Endothelial cell of umbilical vein (primary cell): ENCODE measurements at regions not wholly inside any gene's neighbourhood (a gene's known extent, or its start where the extent isn't known, plus 50 kb on each side); places are given as distances from the start of the nearest gene placed in this dataset.

Experiments used
- BruUV-seq: library from RNA; stranded (reverse); fragments of 400-500 nt; replicated peaks from 2 replicates; lab custom pipeline; 2021; lab: Mats Ljungman, UMichigan
- CTCF ChIA-PET: fragments of 300-600, 350-600 bp; sonication (Branson Sonifier 250); formaldehyde crosslinking; loops from one replicate; lab custom pipeline; 2021; ENCODE audit warnings: antibody characterized with exemption, inconsistent platforms; lab: Charles Lee
- POLR2A ChIA-PET: fragments of 300-600, 350-600 bp; sonication (Branson Sonifier 250); formaldehyde crosslinking; loops from one replicate; lab custom pipeline; 2021; ENCODE audit warnings: antibody characterized with exemption, inconsistent platforms; lab: Charles Lee
- DNase-seq: peaks from one replicate; pipeline ENCODE4 v3.0.0-alpha.2; 2011; ENCODE audit warnings: low read depth, low spot score
- FAIRE-seq: peaks from 2 replicates; lab custom pipeline; 2011; peaks lifted over from hg19 to GRCh38; lab: Jason Lieb, UNC
- H2AFZ ChIP-seq: 2 replicates; pipeline ENCODE4 v1.6.0; 2012; ENCODE audit warnings: low read depth, low read length, control low read depth, inconsistent platforms
- H3K27ac ChIP-seq: 2 replicates; pipeline ENCODE4 v1.5.1; 2011; ENCODE audit warnings: low read depth, mild to moderate bottlenecking, control low read depth, low read length, moderate library complexity; ENCODE audit not compliant: insufficient read depth
- H3K27me3 ChIP-seq, 2 experiments: 2 replicates each; pipeline versions ENCODE4 v1.6.0 to v1.6.1; 2011; ENCODE audit warnings: low read length in 2 of 2, mixed read lengths in 1 of 2; ENCODE audit not compliant: control insufficient read depth in 2 of 2, insufficient read depth in 2 of 2
- H3K36me3 ChIP-seq, 2 experiments: 2 replicates in 1 of 2; 3 replicates in 1 of 2; pipeline ENCODE4 v1.5.1; 2011; ENCODE audit warnings: low read length in 2 of 2, mild to moderate bottlenecking in 1 of 2, moderate library complexity in 1 of 2; ENCODE audit not compliant: control insufficient read depth in 2 of 2, insufficient read depth in 2 of 2; ENCODE audit errors: extremely low read depth in 1 of 2
- H3K4me1 ChIP-seq: 3 replicates; pipeline ENCODE4 v1.5.1; 2011; ENCODE audit warnings: mild to moderate bottlenecking, low read length; ENCODE audit not compliant: control insufficient read depth, insufficient read depth; ENCODE audit errors: extremely low read depth
- H3K4me2 ChIP-seq: 2 replicates; pipeline ENCODE4 v1.6.1; 2011; ENCODE audit warnings: low read length, control low read depth, mixed read lengths; ENCODE audit not compliant: insufficient read depth
- H3K4me3 ChIP-seq, 3 experiments: fragments of 200-600 bp in 1 of 3; sonication (generic), shearing (Covaris generic) in 1 of 3; replicated peaks in 1 of 3; 2 replicates each; pipeline ENCODE4 v1.5.1; 2011 to 2016; ENCODE audit warnings: control low read depth in 3 of 3, low read length in 3 of 3, mild to moderate bottlenecking in 2 of 3, inconsistent platforms in 1 of 3, low read depth in 1 of 3, moderate library complexity in 1 of 3; ENCODE audit not compliant: insufficient read depth in 1 of 3
- H3K79me2 ChIP-seq: 2 replicates; pipeline ENCODE4 v1.6.0; 2012; ENCODE audit warnings: low read length, inconsistent platforms; ENCODE audit not compliant: control insufficient read depth, insufficient read depth
- H3K9ac ChIP-seq: replicated peaks from 2 replicates; pipeline ENCODE3; 2011; ENCODE audit warnings: low read length, control low read depth; ENCODE audit not compliant: insufficient read depth; ENCODE audit errors: extremely low read depth
- H3K9me1 ChIP-seq: replicated peaks from 3 replicates; pipeline ENCODE4 v1.6.0; 2011; ENCODE audit warnings: mild to moderate bottlenecking, low read length; ENCODE audit not compliant: control insufficient read depth, insufficient read depth; ENCODE audit errors: extremely low read depth
- H3K9me3 ChIP-seq: replicated peaks from 2 replicates; pipeline ENCODE4 v1.5.1; 2012; ENCODE audit warnings: low read length, inconsistent platforms; ENCODE audit not compliant: control insufficient read depth, insufficient read depth
- H4K20me1 ChIP-seq: replicated peaks from 2 replicates; pipeline ENCODE3; 2011; ENCODE audit warnings: mild to moderate bottlenecking, low read length; ENCODE audit not compliant: control insufficient read depth, insufficient read depth; ENCODE audit errors: extremely low read depth
- EZH2 ChIP-seq: IDR thresholded peaks from 2 replicates; pipeline ENCODE4 v1.6.1; 2012; ENCODE audit warnings: borderline replicate concordance, low read depth, mild to moderate bottlenecking, moderate library complexity, low read length, inconsistent platforms; ENCODE audit not compliant: severe bottlenecking
- FOS ChIP-seq: IDR thresholded peaks from 2 replicates; pipeline ENCODE4 v1.6.1; 2011; ENCODE audit warnings: mild to moderate bottlenecking, low read length, moderate library complexity, borderline replicate concordance; ENCODE audit not compliant: insufficient read depth
- GATA2 ChIP-seq: IDR thresholded peaks from 2 replicates; pipeline ENCODE4 v1.7.0; 2011; ENCODE audit warnings: low read depth, mild to moderate bottlenecking, moderate library complexity, mixed read lengths, low read length; ENCODE audit not compliant: insufficient read length, insufficient read depth
- JUN ChIP-seq: IDR thresholded peaks from 2 replicates; pipeline ENCODE4 v1.6.1; 2011; ENCODE audit warnings: borderline replicate concordance, low read depth; ENCODE audit not compliant: insufficient read length, insufficient read depth
- MYC ChIP-seq: IDR thresholded peaks from one replicate; pipeline ENCODE4 v1.6.1; 2011; ENCODE audit warnings: mild to moderate bottlenecking, low read depth, low read length
- POLR2A ChIP-seq: IDR thresholded peaks from 2 replicates; pipeline ENCODE4 v1.6.1; 2012; ENCODE audit warnings: low read depth, mild to moderate bottlenecking, control low read depth, low read length
- POLR2AphosphoS5 ChIP-seq: IDR thresholded peaks from 2 replicates; pipeline ENCODE4 v1.6.1; 2012; ENCODE audit warnings: low read depth, mild to moderate bottlenecking, control low read depth, low read length, moderate library complexity; ENCODE audit not compliant: insufficient read depth
- dilution Hi-C: fragments of 300-500 bp; cut with MboI; formaldehyde crosslinking; loops from one replicate; pipeline ENCODE4 v1.15.0; 2019; ENCODE audit warnings: low sequenced_read_pairs; ENCODE audit not compliant: extremely low pct_ligation_motif_present
- intact Hi-C: fragments of 100-400 bp; cut with micrococcal nuclease; formaldehyde crosslinking; loops from one replicate; pipeline ENCODE4 v1.10.0; 2022
- TF ChIP-seq, protein P1 (sequence below): IDR thresholded peaks from 2 replicates; pipeline ENCODE4 v1.6.1; 2011; ENCODE audit not compliant: insufficient read depth, insufficient read length
- TF ChIP-seq, protein P2 (sequence below), 2 donors: IDR thresholded peaks; 1 replicate in 1 of 2; 2 replicates in 1 of 2; pipeline ENCODE4 v1.5.1; 2011; ENCODE audit warnings: low read length in 2 of 2, mild to moderate bottlenecking in 2 of 2, moderate library complexity in 2 of 2, control low read depth in 1 of 2, inconsistent platforms in 1 of 2, low read depth in 1 of 2; ENCODE audit not compliant: insufficient read depth in 1 of 2; ENCODE audit errors: extremely low read depth in 1 of 2

DNA sequence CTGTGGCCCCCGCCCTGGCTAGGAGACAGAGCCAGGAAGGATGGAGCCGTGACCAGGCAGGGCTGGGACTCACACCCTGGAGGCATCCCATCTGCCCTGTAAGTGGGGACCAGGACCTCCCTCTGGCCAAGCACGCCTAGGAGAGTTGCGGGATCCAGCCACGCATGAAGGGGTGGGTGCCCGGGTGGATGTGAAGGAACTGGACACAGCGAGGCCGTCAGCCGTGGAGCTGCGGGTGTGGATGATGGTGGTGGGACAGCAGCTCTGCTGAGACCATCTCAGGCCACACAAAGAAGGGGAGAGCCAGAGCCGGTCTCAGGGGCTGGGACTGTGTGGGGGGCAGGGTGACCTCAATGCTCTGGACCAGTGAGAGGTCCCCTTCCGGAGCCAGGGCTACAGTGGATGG lies 746.4 kb downstream of the BRD1 start:
- ChIA-PET POLR2A (no interaction called here), CTCF (no interaction called here)
- H3K36me3 ChIP-seq, result no peaks in the 10 kb centered on the region
- no peaks in the 10 kb centered on the region for H4K20me1 ChIP-seq
- no peak overlapping the region for H3K9ac ChIP-seq
- H2AFZ ChIP-seq, result no peak overlapping the region
- TF ChIP-seq FOS (no peak), GATA2 (no peak), JUN (no peak), POLR2AphosphoS5 (no peak)
- no peak overlapping the region for H3K4me2 ChIP-seq
- H3K27me3 ChIP-seq, result no peaks in the 10 kb centered on the region
- no peaks in the 10 kb centered on the region for H3K4me1 ChIP-seq
- peaks cover 3% of the 10 kb centered on the region for H3K9me3 ChIP-seq
- BruUV-seq, result no TSS peak
- no peak for DNase-seq
- H3K79me2 ChIP-seq, result no peaks in the 10 kb centered on the region
- no peak overlapping the region for H3K4me3 ChIP-seq
- intact Hi-C loops (no loop called here), dilution Hi-C loops (no loop called here)
- no peak for FAIRE-seq
- H3K9me1 ChIP-seq, result no peaks in the 10 kb centered on the region
- no peak overlapping the region for H3K27ac ChIP-seq

DNA sequence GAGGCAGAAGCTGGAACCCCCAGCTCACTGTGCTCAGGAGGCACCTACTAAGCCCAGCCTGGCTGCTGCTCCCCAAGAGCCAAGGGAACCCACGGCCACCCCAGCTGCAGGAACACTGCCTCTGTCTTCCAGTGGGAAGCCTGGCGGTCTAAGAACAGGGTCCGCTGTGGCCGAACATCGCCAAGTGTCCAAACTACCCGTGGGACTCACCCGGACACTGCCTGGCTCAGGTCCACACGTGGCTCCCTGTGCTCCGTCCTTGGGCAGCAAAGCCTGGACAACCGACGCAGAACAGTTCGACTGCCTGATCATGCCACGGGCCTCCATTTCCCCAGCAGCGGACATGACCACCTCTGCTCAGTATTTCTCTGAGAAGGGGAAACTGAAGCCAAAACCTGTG lies 747.0 kb downstream of the BRD1 start:
- no peaks in the 10 kb centered on the region for H3K79me2 ChIP-seq
- no peaks in the 10 kb centered on the region for H3K27me3 ChIP-seq
- ChIA-PET POLR2A (no interaction called here), CTCF (no interaction called here)
- dilution Hi-C loops, result no loop called here
- no peaks in the 10 kb centered on the region for H3K4me1 ChIP-seq
- no peak overlapping the region for H3K9ac ChIP-seq
- no peaks in the 10 kb centered on the region for H3K9me1 ChIP-seq
- no peak overlapping the region for H2AFZ ChIP-seq
- BruUV-seq, result no TSS peak
- intact Hi-C loops, result no loop called here
- no peak for FAIRE-seq
- no peaks in the 10 kb centered on the region for H3K36me3 ChIP-seq
- H3K4me2 ChIP-seq, result no peak overlapping the region
- H3K27ac ChIP-seq, result no peak overlapping the region
- TF ChIP-seq EZH2, result no peak
- TF ChIP-seq, protein P1, sequence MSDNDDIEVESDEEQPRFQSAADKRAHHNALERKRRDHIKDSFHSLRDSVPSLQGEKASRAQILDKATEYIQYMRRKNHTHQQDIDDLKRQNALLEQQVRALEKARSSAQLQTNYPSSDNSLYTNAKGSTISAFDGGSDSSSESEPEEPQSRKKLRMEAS, result no peak
- no peak for TF ChIP-seq GATA2
- TF ChIP-seq, protein P2, sequence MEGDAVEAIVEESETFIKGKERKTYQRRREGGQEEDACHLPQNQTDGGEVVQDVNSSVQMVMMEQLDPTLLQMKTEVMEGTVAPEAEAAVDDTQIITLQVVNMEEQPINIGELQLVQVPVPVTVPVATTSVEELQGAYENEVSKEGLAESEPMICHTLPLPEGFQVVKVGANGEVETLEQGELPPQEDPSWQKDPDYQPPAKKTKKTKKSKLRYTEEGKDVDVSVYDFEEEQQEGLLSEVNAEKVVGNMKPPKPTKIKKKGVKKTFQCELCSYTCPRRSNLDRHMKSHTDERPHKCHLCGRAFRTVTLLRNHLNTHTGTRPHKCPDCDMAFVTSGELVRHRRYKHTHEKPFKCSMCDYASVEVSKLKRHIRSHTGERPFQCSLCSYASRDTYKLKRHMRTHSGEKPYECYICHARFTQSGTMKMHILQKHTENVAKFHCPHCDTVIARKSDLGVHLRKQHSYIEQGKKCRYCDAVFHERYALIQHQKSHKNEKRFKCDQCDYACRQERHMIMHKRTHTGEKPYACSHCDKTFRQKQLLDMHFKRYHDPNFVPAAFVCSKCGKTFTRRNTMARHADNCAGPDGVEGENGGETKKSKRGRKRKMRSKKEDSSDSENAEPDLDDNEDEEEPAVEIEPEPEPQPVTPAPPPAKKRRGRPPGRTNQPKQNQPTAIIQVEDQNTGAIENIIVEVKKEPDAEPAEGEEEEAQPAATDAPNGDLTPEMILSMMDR (IDR thresholded peaks at IDR 0.05; ENCODE audit: extremely low read depth in 1 of 2, insufficient read depth in 1 of 2, low read depth in 1 of 2, low read length in 2 of 2), result no peak
- TF ChIP-seq MYC, result no peak
- no peak for TF ChIP-seq JUN
- no peak for TF ChIP-seq POLR2AphosphoS5
- no peak for TF ChIP-seq FOS
- no peak for TF ChIP-seq POLR2A
- H3K4me3 ChIP-seq, result no peak overlapping the region
- peaks cover 2% of the 10 kb centered on the region for H3K9me3 ChIP-seq
- H4K20me1 ChIP-seq, result no peaks in the 10 kb centered on the region
- no peak for DNase-seq
